Thyroid gland (tissue), 4 donors: ENCODE measurements at regions not wholly inside any gene's neighbourhood (a gene's known extent, or its start where the extent isn't known, plus 50 kb on each side); places are given as distances from the start of the nearest gene placed in this dataset.

Source experiments
- POLR2A ChIP-seq, 2 donors: fragments of 450-650 bp; IDR thresholded peaks; one replicate each; pipeline ENCODE4 v1.6.1; 2017; ENCODE audit warnings: antibody characterized with exemption in 2 of 2, mild to moderate bottlenecking in 2 of 2, moderate library complexity in 1 of 2
- TF ChIP-seq, protein P1 (sequence below), 6 experiments: fragments of 200-600 bp in 3 of 6; fragments of 450-650 bp in 3 of 6; sonication (generic) in 3 of 6; IDR thresholded peaks; one replicate each; pipeline ENCODE4 v1.5.1; 2016 to 2019; ENCODE audit warnings: antibody characterized with exemption in 6 of 6, mild to moderate bottlenecking in 2 of 6, inconsistent platforms in 1 of 6, moderate library complexity in 1 of 6

DNA sequence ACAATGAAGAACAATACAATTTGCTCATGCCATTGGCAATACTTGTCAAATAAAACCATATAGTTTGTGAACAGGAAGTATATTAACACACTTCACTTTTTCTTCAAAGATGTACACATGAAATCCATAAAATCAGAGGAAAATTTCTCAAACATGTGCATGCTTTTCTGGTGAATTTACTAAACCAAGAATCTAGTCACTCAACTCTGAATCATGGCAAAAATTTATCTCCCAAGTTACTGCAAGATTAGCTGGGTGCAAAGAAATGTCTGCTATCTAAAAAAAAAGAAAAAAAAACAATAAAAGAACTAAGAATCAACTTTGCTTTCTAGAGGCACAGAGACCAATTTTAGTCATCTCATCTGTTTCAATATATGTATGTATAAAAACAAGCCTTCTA lies 419.2 kb downstream of the NR4A2 start:
- TF ChIP-seq POLR2A (IDR thresholded peaks at IDR 0.05), result no peak
- TF ChIP-seq, protein P1, sequence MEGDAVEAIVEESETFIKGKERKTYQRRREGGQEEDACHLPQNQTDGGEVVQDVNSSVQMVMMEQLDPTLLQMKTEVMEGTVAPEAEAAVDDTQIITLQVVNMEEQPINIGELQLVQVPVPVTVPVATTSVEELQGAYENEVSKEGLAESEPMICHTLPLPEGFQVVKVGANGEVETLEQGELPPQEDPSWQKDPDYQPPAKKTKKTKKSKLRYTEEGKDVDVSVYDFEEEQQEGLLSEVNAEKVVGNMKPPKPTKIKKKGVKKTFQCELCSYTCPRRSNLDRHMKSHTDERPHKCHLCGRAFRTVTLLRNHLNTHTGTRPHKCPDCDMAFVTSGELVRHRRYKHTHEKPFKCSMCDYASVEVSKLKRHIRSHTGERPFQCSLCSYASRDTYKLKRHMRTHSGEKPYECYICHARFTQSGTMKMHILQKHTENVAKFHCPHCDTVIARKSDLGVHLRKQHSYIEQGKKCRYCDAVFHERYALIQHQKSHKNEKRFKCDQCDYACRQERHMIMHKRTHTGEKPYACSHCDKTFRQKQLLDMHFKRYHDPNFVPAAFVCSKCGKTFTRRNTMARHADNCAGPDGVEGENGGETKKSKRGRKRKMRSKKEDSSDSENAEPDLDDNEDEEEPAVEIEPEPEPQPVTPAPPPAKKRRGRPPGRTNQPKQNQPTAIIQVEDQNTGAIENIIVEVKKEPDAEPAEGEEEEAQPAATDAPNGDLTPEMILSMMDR (IDR thresholded peaks at IDR 0.05), result no peak
